UCSD-AML1 (cell line): ENCODE measurements at regions not wholly inside any gene's neighbourhood (a gene's known extent, or its start where the extent isn't known, plus 50 kb on each side); places are given as distances from the start of the nearest gene placed in this dataset.
"Not testable (repeated sequence)": the region's sequence is repeated elsewhere in the genome, so short reads cannot be mapped to it uniquely, and the experiment has no call there.

Experiments used
- DNase-seq: peaks from one replicate; lab custom pipeline; 2025; ENCODE audit not compliant: unreplicated experiment; lab: John Stamatoyannopoulos, UW

DNA sequence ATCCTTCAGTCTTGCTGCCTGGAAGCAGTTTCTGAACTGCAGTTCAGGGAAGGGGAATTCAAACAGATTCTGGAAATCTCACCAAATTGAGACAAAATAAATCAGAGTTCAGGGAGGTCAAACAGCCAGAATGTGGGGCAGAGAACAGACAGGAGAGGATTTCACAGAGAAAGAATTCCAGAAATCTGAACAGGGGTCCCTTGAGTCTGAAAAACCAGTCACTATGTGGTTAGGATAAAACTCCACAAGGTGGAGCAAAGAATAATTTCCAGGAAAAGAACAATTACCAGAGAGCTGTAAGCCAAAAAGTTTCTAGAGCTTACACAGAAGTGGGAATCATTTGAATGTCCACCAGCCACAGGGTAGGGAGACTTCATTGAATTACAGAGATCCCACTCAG lies 84.7 kb downstream of the URB2 start:
- DNase-seq, result no peak

DNA sequence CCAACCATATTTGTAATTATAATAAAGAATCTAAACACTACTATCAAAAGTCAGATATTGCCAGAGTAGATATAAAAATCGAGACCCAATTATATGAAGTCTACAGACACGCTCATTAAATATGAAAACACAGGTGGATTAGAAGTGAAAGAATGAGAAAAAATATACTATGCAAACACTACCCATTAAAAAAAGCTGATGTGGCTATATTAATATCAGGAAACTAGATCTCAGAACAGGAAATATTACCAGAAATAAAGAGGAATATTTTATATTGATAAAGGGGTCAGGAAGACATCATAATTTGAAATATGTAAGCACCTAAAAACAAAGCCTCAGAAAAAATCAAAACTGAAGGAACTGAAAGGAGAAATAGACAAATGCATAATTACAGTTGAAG lies 88.3 kb downstream of the URB2 start:
- no peak for DNase-seq

DNA sequence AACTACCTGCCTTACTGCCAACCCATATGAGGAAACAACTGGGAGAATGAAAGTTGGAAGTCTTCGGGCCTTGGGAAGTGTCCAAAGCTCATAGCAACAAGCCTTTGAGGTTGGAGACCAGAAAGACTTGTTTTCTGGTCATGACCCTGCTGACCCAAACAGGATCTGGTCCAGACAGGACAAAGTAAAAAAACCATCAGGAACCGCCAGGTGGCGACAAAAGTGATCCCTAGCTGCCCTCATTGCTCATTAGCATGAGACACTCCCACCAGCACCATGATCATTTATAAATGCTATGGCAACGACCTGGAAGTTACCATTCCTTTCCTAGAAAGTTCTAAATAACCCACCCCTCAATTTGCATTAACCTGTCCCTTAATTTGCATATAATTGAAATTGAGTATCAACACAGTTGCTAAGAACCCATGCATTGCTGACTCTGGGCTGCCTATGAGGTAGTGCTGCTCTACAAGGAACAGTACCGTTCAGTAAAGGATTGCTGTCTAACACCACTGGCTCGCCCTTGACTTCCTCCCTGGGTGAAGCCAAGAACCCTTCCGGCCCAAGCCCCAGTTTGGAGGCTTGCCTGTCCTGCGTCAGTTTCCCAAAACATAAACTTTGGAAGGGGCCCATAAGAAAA lies 89.0 kb downstream of the URB2 start:
- peak; percentile 42 for DNase-seq

DNA sequence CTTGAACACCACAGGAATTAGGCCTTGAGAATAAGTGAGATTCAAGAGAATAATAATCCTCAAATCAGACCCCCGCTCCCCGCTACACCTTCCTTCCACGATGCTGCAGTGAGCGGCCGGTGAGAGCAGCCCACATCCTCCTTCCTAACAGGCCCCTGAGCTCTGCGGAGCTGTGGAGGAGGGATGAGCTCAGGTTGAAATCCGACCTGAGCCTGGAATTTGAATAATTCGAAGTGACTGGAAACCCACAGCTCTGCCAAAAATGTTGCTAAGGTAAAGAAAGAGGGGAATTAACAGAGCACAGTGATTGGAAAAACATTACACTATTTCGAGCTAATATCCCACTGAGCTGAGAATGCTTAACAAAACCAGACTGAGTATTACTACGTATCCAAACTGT lies 90.0 kb downstream of the URB2 start:
- DNase-seq, result no peak

DNA sequence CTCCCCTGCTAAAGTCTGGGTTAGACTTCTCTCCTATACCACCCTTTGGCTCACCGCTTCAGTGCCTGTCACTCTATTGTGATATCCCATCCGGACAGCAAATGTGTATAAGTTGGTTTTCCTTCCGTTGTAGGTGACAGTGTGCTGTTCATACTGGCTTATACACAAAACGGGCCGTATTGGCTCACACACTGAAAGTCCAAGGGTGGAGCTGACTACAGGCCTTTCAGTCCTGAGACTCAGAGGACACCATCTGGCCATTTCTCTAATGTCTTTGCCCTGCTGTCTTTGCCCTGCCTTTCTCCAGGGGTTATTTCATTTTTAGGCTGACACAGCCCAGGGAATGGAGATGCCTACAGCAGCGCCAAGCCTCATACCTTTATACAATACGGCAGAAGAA lies 90.7 kb downstream of the URB2 start:
- DNase-seq, result no peak

DNA sequence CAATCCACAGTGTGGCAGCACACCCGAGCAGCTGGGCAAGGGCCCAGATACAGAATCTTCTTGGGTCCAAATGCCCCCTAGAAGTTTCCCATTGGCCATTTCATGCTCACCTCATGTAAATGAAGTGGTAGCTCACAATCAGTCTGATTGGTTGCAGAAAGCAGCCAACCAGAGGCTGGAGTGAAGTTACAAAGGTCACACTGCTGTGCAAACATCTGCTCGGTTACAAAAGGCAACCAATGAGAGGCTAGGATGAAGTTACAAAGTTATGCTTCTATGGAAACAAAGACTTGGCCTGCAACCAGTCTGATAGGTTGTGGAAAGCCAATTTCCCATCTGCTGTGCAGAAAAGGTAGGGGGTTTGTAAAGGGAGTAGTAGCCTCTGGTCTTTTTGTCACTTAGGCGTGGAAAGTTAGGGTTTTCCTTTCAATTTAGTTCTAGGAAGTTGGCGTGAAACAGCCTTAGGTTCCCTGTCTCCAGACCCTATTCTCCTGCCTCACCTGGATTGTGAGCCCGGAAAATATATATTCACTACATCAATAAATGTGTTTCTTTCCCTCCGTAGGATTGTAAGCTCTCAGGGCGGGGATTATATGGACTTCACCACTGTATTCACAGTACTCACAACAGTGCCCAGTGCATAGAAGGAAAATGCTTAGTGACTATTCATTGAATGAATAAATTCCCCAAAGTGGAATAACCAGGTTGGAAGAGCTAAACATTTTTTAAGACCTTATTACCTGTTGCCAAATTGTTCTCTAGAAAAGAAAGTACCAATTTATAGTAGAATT lies 91.9 kb downstream of the URB2 start:
- DNase-seq, result no peak

DNA sequence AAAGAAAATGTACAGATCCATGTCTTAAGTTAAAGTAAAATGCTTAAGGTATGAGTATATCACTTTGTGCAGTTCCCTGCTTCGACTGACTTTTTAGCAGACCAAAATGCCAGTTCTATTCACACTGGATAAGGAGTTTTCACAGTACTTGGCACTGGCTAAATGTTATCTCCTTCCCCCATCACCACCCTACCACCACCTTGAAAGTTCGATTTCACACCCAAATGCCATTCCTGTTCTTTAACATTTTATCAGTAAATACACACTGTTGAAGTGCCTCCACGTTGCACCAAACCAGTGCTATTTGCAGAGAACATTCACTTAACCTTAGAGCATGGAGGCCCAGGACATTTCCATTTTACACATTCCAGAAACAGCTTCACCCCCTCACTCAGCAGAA lies 100.0 kb downstream of the URB2 start:
- DNase-seq, result no peak

DNA sequence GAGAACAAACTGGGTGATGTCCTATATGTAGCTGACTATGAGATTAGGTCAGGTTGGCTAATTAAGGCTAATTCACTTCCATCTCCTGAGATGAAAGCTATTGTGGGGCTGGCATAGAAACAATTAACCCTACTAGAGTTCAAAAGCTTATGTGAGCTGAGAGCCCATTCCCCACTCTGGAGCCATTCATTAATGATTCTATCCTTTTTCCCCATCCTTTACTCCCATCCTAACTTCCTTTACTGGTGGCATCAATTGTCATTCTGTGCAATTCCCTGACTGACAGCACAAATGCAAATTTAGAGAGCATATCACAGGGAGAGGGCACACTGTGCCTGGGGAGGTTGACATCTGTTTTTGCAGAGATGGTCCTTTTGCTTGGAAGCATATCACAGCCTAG lies 103.9 kb downstream of the URB2 start:
- DNase-seq, result no peak

DNA sequence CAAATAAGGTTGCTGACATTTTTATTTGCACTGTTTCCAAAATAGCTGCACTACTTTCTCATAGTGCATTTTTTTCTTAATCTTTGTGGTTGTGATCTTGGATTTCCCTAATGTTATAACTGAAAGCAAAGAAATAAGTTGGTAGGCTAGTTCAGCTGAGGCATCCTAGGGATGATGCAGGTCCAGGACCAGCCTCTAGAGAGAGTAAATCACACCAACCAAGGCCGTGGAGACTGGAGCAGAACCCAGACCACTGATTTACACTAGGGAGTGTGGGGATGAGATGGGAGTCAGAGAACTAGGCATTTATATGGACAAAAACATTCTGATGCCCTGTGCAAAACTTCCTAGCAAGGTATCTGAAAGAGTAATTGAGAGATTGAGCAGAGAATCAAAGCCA lies 104.5 kb downstream of the URB2 start:
- no peak for DNase-seq

DNA sequence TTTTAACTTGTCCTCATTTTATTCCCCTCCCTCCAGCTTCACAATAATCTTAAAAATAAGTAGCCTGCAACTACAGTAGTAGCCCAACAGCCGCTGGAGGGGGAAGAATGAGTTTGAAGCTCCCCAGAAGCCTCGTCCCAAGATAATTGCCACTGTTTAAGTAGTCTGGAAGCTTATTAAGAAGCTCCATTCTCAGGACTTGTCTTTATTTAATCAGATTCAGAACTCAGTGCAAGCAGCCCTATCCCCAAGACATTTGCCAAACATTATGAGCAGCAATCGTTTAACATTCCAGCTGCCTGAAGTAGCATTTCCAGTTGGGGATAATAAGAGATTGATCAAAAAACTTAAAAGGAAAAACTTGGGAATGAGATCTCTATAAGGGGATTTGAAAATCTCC lies 106.0 kb downstream of the URB2 start:
- no peak for DNase-seq

DNA sequence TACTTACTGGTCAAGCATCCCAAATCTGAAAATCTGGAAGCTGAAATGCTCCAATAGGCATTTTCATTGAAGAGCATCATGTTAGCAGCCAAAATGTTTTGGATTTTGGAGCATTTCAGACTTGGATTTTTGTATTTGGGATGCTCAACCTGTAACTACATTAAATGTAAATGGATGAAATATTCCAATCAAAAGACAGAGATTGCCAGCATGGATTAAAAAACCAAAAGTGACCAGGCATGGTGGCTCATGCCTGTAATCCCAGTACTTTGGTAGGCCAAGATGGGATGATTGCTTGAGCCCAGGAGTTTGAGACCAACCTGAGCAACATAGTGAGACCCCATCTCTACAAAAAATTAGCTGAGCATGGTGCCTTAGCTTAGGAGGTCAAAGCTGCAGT lies 110.3 kb downstream of the URB2 start:
- DNase-seq, result no peak

DNA sequence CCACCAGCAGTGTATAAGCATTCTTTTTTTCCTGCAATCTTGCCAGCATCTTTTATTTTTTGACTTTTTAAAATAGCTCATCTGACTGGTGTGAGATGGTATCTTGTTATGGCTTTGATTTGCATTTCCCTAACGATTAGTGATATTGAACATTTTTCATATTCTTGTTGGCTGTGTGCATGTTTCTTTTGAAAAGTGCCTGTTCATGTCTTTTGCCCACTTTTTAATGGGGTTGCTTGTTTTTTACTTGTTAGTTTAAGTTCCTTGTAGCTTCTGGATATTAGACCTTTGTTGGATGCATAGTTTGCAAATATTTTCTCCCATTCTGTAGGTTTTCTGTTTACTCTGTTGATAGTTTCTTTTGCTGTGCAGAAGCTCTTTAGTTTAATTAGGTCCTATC lies 116.6 kb downstream of the URB2 start:
- not testable (repeated sequence) for DNase-seq

DNA sequence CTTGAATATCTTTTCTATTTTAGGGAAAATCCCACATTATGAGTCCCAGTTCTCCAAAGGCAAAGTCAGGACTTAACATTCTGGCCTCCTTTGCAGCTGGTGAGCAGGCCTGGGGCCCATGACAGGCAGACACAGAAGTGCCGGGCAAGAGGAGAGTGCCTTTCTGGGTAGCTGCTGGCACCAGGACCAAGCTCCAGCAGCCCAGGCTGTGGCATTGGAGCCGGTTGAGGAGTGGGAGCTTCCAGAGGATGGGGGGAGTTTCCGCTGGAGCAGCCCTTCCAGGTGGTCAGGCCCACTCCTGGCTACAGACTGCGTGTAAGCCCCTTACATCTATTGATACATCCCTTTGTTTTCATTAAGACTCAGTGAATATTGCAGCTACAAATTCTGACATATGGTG lies 123.9 kb downstream of the URB2 start:
- DNase-seq, result no peak

DNA sequence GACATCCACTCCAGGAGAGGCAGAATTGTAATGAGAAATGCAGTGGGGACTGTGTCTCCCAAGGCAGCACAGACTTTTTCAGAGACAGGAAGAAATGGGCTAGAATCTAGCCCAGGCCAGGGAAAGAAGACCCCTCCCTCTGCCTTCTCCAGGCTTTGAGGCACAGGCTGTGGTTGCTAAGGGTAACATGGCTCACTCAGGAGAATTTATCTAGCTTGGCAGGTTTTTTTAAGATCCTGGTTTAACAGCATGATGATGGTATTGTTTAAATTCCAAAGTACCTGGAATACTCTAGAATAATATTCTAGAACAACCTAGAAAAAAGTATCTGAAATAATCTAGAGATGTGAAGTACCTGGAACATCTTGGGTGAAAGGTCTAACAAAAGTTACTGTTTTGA lies 125.6 kb downstream of the URB2 start:
- DNase-seq, result no peak

DNA sequence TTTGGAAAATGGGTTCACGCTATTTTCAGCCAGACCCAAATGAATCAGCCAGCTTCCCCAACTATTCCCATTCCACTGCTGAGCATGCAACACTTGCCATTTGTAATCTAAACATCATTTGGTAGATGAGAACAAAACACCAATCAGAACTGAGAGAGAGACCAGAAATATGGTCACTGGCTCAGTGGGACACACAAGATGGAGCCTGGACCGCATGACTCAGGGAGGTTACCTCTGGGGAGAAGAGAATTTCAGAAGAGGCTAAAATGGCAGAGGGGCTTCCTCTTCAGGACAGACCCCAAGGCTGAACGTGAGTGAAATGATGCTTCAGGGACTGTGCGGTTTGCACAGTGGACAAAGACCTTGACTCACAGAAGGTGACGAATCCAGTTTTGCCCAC lies 126.6 kb downstream of the URB2 start:
- no peak for DNase-seq

DNA sequence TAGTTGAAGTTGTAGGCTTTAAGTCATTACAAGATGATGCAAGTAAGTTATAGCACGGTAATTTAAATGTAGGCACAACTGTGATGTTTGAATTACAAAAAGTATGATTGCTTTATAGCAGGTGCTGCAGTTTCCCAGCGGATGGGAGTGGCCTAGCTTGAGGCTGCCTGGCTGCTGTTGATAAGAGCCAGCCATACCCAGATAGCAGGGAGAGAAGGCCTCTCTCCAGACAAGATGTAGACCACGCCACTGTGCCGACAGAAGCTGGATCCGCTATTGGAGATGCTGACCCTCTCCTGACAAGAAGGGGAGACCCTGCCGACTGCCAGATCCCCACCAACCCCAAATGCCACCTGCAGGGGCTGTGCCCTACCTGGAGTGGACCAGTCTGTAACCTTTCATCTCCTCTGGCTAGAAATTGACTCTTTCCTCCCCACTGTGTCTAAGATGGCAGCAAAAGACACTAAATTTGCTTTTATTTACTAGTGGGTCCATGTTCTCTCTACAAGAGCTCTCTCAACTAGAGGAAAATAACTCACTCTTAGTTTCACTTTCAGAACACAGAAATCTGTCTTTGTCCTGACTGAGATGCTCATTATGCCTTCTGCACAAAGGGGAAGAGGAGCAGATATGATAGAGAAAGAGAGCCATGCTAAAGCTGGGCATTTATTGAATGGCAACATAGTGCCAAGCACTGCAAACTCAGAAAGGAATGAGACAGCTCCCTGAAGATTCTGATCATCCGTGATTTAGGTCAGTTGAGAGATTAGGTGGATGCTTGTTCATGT lies 127.9 kb downstream of the URB2 start:
- DNase-seq, result no peak

DNA sequence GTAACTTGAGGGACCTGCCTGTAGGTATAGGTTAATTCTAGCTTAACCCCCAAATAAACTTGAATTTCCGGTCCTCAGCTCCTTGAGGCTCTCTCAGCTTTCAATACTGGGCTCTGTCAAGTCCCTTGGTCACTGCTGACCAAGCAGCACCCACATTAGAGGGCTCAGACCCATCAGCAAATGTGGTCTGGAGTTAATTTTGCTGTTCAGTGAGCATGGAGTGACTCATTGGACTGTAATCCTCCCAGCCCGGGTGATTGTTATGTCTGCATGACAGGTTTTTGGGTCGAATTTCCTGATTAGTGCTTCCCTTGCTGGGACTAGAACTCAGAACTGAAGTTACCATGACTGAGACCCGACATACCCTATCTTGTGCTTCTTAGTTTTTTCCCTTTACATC lies 130.6 kb downstream of the URB2 start:
- DNase-seq, result no peak

DNA sequence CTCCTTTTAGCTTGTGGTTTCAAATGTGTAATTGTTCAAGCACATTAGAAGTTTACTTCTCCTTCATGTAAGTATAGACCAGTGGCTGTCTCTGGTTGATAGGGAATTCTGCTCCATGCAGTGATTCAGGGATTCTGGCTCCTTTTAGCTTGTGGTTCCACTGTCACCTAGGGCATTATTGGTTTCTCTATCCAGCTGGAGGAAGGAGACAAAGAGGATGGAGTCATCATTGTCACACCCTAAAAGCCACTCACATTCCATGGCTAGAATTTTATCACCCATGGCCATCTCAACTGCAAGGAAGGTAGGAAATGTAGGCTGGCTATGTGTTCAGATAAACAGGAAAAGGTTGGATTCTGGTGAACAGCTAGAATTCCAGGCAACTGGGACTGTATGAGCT lies 131.2 kb downstream of the URB2 start:
- DNase-seq, result no peak

DNA sequence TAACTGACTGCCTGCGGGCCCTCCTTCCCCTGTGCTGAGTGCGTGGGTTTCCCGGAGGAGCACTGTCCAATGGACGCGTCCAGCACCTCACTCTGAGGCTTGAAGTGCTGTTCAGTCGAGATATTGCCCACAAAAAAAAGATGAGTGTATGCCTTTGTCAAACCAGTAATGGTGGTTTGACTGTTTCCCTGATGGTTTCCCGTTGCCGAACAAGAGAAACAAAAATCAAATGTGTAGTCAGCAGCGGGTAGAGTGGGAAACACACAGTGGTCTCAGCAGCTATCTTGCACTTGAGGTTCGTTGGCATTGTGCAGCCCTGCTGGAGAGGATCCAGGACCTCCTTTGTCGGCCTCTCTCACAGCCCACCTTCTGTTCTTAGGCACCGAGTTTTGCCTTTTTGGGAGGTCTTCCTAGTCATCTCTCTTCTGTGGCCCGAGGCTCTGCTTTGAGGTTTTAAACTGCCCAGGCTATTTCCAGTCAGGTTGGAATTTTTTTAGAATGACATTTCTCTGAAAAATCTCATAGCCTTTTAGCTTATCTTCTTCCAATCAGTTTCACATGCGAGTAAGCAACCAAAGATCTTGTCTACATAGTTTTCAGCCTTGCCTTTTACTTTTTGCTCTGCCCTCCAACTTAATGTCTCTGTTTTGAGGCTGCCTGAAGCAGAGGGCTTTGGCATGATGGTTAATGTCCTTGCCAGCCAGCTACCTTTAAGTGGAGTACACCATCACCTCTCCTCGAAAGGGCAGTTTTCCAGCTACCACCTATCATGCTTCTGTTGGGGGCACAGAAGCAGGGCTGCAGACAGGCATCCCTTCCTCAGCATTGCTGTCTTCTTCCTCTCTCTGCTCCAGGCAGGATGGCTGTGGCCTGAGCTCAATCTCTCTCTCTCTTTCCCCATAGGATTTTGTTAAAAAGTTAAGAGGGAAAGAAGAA lies 132.3 kb downstream of the URB2 start:
- DNase-seq, result no peak

DNA sequence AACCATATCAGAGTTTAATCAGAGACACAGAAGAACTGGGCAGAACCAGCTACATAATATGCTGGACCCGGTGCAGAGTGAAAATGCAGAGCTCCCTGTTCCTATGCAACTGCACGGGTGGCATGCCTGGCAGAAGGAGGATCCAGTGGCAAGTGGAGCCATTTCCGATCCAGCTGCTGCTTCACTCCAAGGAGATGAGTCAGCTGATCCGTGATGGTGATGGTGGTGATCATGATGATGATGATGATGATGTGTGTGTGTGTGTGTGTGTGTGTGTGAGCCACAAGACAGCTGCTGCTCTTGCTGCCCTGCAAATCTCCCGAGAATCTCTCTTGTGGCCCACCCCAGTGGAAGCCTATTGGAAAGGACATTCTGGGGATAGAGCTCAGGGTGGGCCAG lies 133.0 kb downstream of the URB2 start:
- DNase-seq, result no peak

DNA sequence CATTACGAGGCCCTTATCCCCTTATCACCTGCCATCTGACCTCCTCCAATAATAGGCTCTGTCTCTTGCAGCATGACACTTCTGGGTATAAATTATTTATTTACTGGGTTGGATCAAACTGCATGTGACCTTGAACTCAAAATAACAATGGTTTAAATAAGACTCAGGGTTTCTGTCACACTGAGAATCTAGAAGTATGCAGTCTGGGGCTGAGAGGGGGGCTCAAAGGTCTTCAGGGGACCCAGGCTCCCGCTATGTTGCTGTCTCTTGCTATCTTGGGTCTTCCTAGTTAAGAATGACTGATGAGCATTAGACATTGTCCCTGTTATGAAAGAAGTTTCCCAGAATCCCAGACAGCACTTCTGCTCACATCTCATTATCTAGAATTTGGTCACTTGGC lies 133.5 kb downstream of the URB2 start:
- DNase-seq, result no peak
